Left hindlimb (tissue), 1 donor: ENCODE measurements at regions not wholly inside any gene's neighbourhood (a gene's known extent, or its start where the extent isn't known, plus 50 kb on each side); places are given as distances from the start of the nearest gene placed in this dataset.

ENCODE experiments used
- DNase-seq: peaks from one replicate; pipeline ENCODE4 v3.0.0-alpha.2; 2018

- DNase-seq = no peak
These were observed 127.0 kb upstream of the STMND1 start for GRCh38 chr6:16974704-16975359.

DNA sequence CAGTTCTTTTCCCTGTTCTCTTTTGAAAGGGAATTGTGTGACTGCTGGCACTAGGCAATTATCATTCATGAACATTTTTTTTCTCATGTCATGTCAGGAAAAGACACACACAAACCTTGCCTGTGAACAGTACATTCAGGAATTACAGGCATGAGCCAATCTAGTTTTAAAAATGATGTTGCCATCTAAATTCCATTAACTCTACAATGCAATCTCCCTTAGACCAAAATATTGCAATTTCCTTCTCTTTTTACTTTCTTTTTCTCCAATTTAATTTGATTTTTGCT is 127.5 kb upstream of the STMND1 start:
- DNase-seq = no peak

DNA sequence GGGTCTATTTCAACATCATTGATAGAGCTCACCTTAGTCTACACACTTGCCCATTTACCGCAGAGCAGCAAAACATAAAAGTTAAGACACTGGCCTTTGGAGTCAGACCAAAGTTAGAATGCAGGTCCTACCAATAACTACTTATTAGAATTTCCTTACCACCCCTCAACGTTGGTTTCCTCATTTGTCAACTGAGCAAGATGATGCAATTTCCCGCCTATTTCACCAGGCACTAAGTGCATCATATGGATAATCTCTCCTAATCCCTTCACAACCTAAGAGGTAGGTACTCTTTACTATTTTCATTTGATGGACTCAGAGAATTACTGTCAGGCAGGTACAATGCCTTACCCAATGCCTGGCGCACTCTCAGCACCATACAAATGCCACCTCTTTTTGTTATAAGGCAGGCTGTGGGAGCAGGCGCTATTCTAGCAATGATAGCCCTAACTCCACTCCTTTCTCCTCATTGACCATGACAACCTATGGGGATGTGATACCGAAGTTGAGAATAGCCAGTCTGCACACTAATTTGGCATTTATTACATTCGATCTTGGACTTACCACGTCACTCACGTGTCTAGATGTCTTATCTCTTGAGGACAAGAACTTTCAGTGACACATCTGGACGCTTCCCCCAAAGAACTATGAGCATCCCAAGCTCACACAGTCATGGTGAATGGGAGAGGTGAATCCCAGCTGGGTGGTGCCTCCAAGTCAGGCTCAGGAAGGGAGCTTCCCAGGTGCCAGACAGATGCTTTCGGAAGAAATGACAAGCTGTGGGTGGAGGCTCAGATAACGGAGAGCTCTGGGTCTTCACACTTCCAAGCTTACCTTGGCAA is 128.1 kb upstream of the STMND1 start:
- no peak for DNase-seq

DNA sequence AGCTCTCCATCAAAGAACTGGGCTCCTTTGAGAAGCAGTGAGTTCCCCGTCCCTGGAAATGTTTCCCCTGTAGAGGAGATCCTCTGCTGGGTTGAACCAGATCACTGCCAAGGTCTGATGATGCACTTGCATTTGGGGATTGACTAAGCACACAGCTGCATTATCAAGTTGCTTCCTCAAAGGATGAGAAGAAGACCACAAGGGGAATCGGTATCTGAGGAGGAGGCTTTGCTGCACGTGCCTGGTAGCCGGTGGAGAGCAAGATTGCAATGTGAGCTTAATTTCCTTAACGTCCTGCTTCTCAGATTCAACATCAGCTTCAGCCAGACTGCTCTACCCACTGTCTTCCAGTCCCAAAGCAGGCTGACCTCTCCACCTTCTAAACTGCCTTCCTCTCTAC is 128.8 kb upstream of the STMND1 start:
- DNase-seq = no peak

- no peak for DNase-seq
These were observed 129.3 kb upstream of the STMND1 start for GRCh38 chr6:16972535-16972934.

- DNase-seq = no peak
These were observed 131.9 kb upstream of the STMND1 start for GRCh38 chr6:16969699-16970655.

GRCh38 chr6:16968101-16968500 is 133.7 kb upstream of the STMND1 start:
- no peak for DNase-seq

- no peak for DNase-seq
These were observed 134.4 kb upstream of the STMND1 start for GRCh38 chr6:16967470-16967817.

DNA sequence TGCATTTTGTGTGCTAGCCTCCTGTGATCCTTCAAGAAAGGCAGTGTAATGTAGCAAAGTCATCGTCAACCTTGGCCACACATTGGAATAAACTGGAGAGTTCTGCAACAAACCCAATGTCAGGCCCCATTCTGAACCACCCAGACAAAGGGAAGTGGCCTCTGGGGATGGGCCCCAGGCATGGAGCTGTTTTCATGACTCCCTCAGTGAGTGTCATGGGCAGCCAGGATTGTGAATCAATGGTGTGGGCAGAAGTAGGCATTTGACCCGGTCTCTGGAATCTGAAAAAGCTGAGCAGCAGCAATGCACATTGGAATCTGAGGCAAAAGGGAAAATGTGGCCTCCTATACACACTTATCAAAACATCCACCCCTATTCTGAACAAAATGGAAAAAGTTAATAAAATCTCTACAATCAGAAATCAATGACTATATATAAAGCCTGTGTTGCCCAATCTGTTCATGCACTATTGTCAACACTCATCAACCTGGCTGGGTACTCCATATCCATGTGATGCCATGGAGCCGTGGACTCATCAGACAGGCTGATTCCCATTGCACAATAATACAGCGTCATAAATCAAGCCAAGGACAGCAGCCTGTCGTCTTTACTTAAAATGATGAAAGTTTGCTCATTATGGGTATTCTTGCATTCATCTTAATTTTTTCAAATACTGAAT is 134.9 kb upstream of the STMND1 start:
- DNase-seq = no peak

- no peak for DNase-seq
These were observed 136.2 kb upstream of the STMND1 start for GRCh38 chr6:16965689-16966088.

GRCh38 chr6:16964553-16965499 is 137.0 kb upstream of the STMND1 start:
- DNase-seq = peak; percentile 77

GRCh38 chr6:16961577-16961976 is 140.3 kb upstream of the STMND1 start:
- no peak for DNase-seq

- no peak for DNase-seq
These were observed 142.1 kb upstream of the STMND1 start for GRCh38 chr6:16959789-16960188.

GRCh38 chr6:16956361-16956760 is 145.5 kb upstream of the STMND1 start:
- no peak for DNase-seq

DNA sequence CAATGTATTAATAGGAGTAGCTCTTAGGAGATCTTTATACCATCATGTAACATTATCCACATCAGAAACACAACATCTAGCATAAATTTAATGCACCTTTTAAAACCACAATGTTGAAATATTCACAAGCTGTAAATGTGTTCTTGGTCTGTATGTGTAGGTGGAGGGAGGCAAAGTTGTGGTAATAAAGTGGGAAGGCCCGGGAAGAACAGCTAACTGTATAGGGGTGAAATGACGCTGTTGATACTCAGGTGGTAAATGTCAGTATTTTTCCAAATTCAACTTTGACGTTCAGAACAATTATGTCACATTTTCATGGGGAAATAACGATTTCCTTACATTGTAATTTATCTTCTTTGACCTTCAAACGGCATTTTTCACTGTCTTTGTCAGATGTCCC is 146.0 kb upstream of the STMND1 start:
- DNase-seq = no peak

DNA sequence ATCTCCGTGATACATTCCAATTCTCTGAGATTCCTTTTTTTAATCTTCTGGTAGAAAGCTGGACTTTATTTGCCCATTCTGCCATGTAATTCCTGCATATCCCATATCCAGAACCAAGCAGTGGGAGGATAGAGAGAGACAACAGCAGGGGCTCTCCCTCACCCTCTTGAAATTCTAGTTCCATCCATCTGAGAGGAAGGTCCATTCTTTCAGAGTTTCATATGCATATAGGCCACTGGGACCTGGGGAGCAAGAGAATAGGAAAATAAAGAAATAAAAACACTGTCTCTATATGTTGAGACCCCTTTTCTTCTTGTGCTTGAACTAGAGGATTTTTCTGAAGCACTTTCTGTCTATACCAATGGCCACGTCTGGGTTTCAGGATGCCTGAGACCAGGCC is 147.9 kb upstream of the STMND1 start:
- DNase-seq = no peak

- no peak for DNase-seq
These were observed 148.4 kb upstream of the STMND1 start for GRCh38 chr6:16953446-16953845.

- no peak for DNase-seq
These were observed 150.9 kb upstream of the STMND1 start for GRCh38 chr6:16950825-16951495.

DNA sequence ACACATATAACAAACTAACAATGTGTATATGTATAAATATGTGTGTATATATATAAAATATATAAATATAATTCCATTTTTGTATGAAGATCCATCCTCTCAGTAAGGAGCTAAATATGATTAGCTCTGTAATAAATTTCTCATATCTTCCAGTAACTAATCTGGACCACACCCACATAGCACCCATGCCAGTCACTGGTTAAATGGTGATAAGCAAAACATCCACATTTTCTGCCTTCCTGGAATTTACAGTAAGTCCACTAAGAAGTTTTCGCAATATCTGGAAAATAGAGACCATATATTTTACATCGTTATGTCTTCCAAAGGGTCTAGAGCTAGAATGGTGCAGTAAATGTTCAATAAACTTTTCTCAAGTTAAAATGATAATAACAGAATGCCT is 151.5 kb upstream of the STMND1 start:
- no peak for DNase-seq

DNA sequence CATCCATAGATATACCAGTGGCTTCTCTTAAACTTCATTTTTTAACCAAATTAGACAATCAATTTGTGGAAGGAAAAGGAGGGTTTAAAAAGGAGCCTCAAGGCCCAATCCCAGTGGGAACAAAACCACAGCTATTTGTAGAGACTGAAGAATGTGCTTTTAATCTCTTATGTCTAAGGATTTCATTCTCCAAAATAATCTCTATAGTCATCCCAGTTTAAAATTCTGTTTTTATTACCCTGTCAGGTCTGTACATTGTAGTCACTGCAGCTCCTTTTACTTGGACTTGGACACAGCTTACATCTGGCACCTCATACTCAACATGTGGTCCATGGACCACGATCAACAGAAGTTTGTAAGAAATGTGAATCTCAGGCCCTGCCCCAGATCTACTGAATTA is 152.1 kb upstream of the STMND1 start:
- DNase-seq = no peak

- no peak for DNase-seq
These were observed 153.5 kb upstream of the STMND1 start for GRCh38 chr6:16948396-16948795.
